Pons (tissue), 1 donor: ENCODE measurements at regions not wholly inside any gene's neighbourhood (a gene's known extent, or its start where the extent isn't known, plus 50 kb on each side); places are given as distances from the start of the nearest gene placed in this dataset.
"Not testable (repeated sequence)": the region's sequence is repeated elsewhere in the genome, so short reads cannot be mapped to it uniquely, and the experiment has no call there.

Source experiments
- DNase-seq: peaks from one replicate; pipeline ENCODE4 v3.0.0-alpha.2; 2016; ENCODE audit warnings: low spot score

GRCh38 chr7:135872861-135873260, 104.3 kb downstream of the MTPN start:
- not testable (repeated sequence) for DNase-seq

DNA sequence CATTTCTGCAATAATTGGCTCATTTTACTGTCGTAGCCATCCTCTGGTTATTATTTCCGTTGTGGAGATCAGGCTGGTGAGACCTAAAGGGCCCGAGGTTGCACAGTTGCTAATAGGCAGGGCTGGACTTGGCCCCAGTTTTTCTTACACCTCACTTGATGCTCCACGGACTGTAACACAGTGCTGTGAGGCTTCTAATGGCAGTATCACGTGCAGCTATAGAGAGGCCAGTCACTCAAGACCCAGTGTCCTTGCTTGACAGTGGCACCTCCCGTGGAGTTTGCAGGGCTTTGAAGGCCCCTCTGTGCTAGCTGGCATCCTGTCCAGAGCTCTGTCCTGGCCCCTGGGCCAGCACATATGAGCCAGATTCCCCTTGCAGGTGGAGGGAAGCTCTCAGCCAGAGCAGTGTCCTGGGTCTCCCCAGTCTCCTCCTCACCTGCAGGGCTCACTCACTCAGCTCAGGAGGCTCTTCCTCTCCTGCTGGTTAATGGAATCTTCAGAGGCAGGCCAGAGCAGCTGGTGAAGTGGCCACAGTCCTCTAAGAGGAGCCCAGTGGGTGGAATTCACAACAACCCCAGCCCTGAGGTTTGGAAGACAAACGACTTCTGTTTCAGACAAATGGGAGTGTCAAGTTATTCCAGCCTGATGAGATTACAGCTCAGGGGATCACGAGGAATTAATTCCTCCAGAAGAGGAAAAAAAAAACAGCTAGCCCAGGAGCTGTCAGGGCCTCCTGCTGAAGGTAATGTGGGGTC, 114.2 kb upstream of the FAM180A start:
- DNase-seq, result peak; percentile 2

DNA sequence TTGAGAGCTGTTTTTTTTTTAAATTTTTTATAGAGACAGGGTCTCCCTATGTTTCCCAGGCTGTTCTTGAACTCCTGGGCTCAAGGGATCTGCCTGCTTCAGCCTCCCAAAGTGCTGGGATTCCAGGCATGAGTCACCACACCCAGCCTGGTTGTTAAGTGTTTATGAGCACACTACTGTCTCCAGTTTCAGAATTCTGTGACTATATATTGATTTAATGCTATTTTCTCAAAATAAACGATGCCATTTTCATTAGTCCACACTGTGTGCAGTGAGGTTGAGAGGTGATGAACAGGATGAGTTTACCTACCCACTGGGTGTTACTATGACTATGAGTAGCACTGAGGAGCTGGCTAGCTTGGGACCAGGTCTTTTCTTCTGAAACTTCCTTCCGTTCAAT, 110.9 kb upstream of the FAM180A start:
- DNase-seq, result no peak

GRCh38 chr7:135858851-135859250, 110.2 kb upstream of the FAM180A start:
- DNase-seq, result no peak

DNA sequence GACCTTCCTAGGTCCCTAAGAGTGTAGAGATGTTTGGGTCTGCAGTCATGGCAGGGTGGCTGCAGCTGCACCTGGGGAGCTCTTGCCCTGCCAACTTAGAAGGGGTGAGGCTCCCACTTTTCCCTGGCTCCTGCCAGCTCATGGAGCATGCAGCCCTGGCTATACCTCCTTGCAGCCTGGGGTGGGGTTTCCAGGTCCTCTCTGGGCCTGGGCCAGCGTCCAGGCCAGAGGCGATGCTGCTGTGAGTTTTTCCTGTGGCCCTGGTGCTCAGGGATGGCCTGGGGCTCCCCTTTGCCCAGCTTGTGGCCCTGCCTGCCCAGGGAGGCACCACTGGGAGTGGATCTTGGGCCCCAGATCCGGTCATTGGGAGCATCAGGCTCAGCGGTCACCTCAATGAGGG, 109.8 kb upstream of the FAM180A start:
- DNase-seq, result no peak

- DNase-seq, result no peak
Measured at GRCh38 chr7:135857519-135858274, 109.1 kb upstream of the FAM180A start.

DNA sequence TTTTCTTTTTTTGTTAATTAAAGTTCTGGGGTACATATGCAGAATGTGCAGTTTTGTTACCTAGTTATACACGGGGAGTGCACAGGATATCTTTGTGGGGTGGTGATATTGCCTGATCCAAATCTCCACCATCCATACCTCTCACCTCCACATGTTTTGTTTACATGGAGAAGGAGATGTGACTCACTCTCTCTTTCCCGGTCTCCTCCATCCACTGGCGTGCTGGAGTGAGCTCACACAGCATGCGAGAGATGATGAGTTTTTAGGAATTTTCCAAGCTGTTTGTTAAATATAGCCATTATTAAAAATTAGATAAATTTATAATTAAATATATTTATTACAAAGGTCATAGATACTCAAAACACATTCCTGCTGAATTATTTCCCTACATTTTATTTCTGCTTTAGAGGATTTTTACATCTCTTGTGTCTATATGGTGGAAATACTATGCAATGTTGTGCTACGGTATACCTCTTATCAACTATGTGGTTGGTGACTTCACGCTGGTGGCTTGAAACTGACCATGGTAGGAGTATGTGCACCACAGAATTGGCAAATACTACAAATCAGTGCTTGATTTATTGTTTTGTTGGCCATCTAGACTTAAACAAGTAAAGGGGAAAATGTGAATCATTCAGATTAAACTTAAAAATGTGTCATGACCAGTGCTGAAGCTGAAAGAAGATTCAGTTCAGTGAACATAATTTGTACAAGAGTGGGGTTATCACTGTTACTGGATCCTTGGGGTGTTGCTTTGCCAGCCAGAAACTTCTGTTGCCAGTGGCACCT, 107.9 kb upstream of the FAM180A start:
- no peak for DNase-seq

DNA sequence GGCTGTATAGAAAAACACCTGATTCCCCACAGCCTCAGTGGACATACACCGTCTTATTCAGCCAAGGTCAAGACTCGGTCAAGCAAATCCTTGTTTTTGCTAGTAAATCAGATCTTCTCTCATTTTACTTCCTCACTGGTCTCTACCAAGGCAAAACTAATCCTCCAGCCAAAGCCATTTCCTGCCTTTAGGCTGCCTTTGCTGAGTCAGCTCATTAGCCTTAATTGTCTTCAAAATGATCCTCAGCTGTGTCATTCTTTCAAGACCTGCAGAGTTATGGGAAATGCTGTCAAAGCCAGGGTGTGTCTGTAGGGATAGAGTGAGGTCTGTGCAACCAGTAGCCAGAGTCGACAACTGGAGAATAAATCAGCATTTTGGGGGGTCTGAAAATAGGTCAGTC, 107.2 kb upstream of the FAM180A start:
- DNase-seq, result no peak

GRCh38 chr7:135853499-135853898, 104.9 kb upstream of the FAM180A start:
- no peak for DNase-seq

DNA sequence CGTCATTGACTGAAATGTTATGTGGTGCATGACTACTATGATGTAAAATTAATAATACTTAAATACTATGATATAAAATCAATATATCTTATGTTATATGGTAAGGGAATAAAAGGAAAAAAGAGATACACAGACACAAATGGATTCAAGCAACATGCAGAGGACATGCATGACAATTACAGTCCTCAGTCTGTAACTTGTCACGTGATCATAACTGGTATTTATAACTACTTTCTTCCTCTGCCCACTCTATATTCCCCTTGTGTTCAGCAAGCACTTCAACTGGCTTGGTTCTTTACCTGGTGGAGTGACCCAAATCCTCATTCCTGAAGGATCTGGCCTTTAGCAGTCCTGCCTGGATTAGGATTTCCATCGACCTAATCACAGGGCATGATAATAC, 104.4 kb upstream of the FAM180A start:
- no peak for DNase-seq

GRCh38 chr7:135847242-135847641, 98.6 kb upstream of the FAM180A start:
- DNase-seq, result no peak

- DNase-seq, result no peak
Measured at GRCh38 chr7:135846339-135846738, 97.7 kb upstream of the FAM180A start.

GRCh38 chr7:135845415-135846075, 96.9 kb upstream of the FAM180A start:
- DNase-seq, result no peak

- DNase-seq, result no peak
Measured at GRCh38 chr7:135844903-135845302, 96.3 kb upstream of the FAM180A start.

- no peak for DNase-seq
Measured at GRCh38 chr7:135843214-135843613, 94.6 kb upstream of the FAM180A start.

- no peak for DNase-seq
Measured at GRCh38 chr7:135842446-135843179, 94.0 kb upstream of the FAM180A start.

DNA sequence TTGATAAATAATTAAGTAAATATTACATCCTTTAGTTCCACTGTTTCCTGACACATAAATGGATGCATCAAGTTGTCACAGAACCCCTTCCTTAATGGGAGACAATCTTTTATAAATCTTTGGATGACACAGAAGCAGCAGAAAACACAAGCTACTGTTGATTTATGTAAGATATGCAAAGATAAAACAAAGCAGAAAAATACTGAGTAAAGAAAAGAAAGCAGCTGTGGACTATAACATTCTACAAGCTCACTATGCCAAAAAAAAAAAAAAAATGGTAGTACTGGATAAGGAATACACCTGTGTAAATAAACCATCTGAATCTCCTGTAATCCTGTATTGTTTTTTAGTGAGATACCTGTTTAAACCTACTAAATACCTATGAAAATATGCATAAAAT, 92.0 kb upstream of the FAM180A start:
- DNase-seq, result no peak

GRCh38 chr7:135837675-135838074, 89.1 kb upstream of the FAM180A start:
- no peak for DNase-seq

DNA sequence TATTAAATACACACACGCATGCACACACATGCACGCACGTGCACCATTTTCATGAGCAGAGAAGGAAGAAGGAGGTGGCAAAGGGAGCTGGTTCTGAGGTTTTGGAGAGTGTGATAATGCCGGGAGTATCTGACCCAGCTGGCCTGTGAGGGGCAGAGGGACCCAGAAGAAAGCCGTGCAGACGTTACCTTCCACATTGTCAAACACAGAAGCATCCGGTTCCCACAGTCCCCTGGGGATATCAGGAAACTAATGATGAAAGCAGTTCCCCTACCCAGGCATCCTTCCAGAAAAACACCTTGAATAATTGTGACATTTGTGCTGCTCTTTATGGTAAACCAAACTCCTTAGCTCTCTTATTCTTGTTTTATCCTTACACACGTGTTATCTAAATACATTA, 85.7 kb upstream of the FAM180A start:
- DNase-seq, result no peak

- DNase-seq, result no peak
Measured at GRCh38 chr7:135833642-135834041, 85.0 kb upstream of the FAM180A start.

DNA sequence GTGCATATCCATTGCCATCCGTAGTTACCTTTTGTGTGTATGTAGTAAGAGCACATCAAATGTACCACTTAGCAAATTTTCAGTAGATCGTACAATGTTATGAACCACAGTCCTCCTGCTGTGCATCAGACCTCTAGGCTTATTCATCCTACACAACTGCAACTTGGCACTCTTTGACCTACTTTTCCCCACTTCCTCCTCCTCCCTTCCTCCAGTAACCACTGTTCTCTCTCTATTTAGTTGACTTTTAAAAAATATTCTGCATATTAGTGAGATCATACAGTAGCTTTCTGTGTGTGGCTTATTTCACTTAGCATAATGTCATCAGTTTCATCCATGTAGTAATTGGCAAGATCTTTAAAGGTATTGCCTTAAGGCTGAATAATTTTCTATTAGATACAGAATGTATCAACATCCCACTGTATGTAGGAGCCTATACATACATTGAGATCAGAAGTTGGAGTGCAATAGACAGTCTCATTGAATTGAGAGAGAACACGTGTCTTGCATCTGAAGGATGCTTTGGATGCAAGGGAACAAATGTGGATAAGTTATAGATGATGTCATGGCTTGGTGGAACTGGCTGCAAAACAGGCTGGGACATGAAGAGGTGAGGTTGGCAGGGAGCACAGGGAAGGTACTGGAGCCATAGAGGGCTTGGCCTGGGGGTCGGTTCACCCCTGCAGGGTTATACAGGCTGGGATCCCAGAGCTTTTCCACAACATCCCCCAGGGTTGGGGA, 83.0 kb upstream of the FAM180A start:
- DNase-seq, result no peak
